ENCODE measurements at regions not wholly inside any gene's neighbourhood (a gene's known extent, or its start where the extent isn't known, plus 50 kb on each side); places are given as distances from the start of the nearest gene placed in this dataset.
"Not testable (repeated sequence)": the region's sequence is repeated elsewhere in the genome, so short reads cannot be mapped to it uniquely, and the experiment has no call there.

GRCh38 chr5:153939101-153939500 lies 99.6 kb downstream of the FAM114A2 start:
- peaks cover 38 to 65% of the 10 kb centered on the region in 2 donors for H3K9me3 ChIP-seq

GRCh38 chr5:153938191-153938842 lies 100.4 kb downstream of the FAM114A2 start:
- Histone ChIP-seq H3K4me1 (no peaks in the 10 kb centered on the region), H3K36me3 (no peaks in the 10 kb centered on the region), H3K9me3 (peaks cover 40 to 67% of the 10 kb centered on the region in 2 donors), H3K4me3 (no peak overlapping the region), H3K27me3 (no peaks in the 10 kb centered on the region), H3K27ac (no peak overlapping the region)
- TF ChIP-seq POLR2A (IDR thresholded peaks at IDR 0.05) (no peak), CTCF (IDR thresholded peaks at IDR 0.05) (no peak), POLR2AphosphoS5 (IDR thresholded peaks at IDR 0.05) (no peak)
- intact Hi-C loops (cut with DNase I; ENCODE audit: low total_unique reads), result no loop called here
- no peak for DNase-seq (ENCODE audit: low spot score in 2 of 2)

More at GRCh38 chr5:153939101-153939500, 99.6 kb downstream of the FAM114A2 start:
- H3K27me3 ChIP-seq, result no peaks in the 10 kb centered on the region
- H3K4me3 ChIP-seq, result no peak overlapping the region
- no peaks in the 10 kb centered on the region for H3K4me1 ChIP-seq
- TF ChIP-seq CTCF (IDR thresholded peaks at IDR 0.05), result no peak
- no peaks in the 10 kb centered on the region for H3K36me3 ChIP-seq
- no peak overlapping the region for H3K27ac ChIP-seq
- no peak for DNase-seq (ENCODE audit: low spot score in 2 of 2)
- intact Hi-C loops (cut with DNase I; ENCODE audit: low total_unique reads), result no loop called here

GRCh38 chr5:153937661-153938060 lies 101.0 kb downstream of the FAM114A2 start:
- Histone ChIP-seq H3K27ac (no peak overlapping the region), H3K9me3 (peaks cover 40 to 67% of the 10 kb centered on the region in 2 donors), H3K4me1 (no peaks in the 10 kb centered on the region), H3K27me3 (no peaks in the 10 kb centered on the region), H3K4me3 (no peak overlapping the region), H3K36me3 (no peaks in the 10 kb centered on the region)
- DNase-seq (ENCODE audit: low spot score in 2 of 2), result no peak
- TF ChIP-seq CTCF (IDR thresholded peaks at IDR 0.05) (no peak), POLR2A (IDR thresholded peaks at IDR 0.05) (no peak), POLR2AphosphoS5 (IDR thresholded peaks at IDR 0.05) (no peak)
- intact Hi-C loops (cut with DNase I; ENCODE audit: low total_unique reads), result no loop called here

- H3K4me3 ChIP-seq; H3K36me3 ChIP-seq; intact Hi-C loops (cut with DNase I; ENCODE audit: low total_unique reads); H3K4me1 ChIP-seq; H3K27ac ChIP-seq; H3K27me3 ChIP-seq; DNase-seq (ENCODE audit: low spot score in 2 of 2): not testable (repeated sequence)
- peaks cover 28 to 46% of the 10 kb centered on the region in 2 donors for H3K9me3 ChIP-seq
These were observed 103.6 kb downstream of the FAM114A2 start for GRCh38 chr5:153935151-153935550.

GRCh38 chr5:153926201-153926600 lies 112.5 kb downstream of the FAM114A2 start:
- no peaks in the 10 kb centered on the region for H3K27me3 ChIP-seq
- no peaks in the 10 kb centered on the region for H3K9me3 ChIP-seq
- H3K36me3 ChIP-seq, result no peaks in the 10 kb centered on the region
- DNase-seq (ENCODE audit: low spot score in 2 of 2), result no peak
- H3K4me1 ChIP-seq, result no peaks in the 10 kb centered on the region
- intact Hi-C loops (cut with DNase I; ENCODE audit: low total_unique reads), result no loop called here
- no peak overlapping the region for H3K4me3 ChIP-seq
- TF ChIP-seq POLR2A (IDR thresholded peaks at IDR 0.05) (no peak), POLR2AphosphoS5 (IDR thresholded peaks at IDR 0.05) (no peak), CTCF (IDR thresholded peaks at IDR 0.05) (no peak)
- H3K27ac ChIP-seq, result no peak overlapping the region

GRCh38 chr5:153919161-153919560 lies 119.5 kb downstream of the FAM114A2 start:
- no peaks in the 10 kb centered on the region for H3K36me3 ChIP-seq
- intact Hi-C loops (cut with DNase I; ENCODE audit: low total_unique reads), result no loop called here

More at GRCh38 chr5:153919161-153919560, 119.5 kb downstream of the FAM114A2 start:
- TF ChIP-seq POLR2A (IDR thresholded peaks at IDR 0.05) (no peak), CTCF (IDR thresholded peaks at IDR 0.05) (no peak), POLR2AphosphoS5 (IDR thresholded peaks at IDR 0.05) (no peak)
- Histone ChIP-seq H3K4me1 (no peaks in the 10 kb centered on the region), H3K9me3 (peaks cover 7 to 11% of the 10 kb centered on the region in 2 donors), H3K4me3 (no peak overlapping the region), H3K27ac (no peak overlapping the region), H3K27me3 (no peaks in the 10 kb centered on the region)
- no peak for DNase-seq (ENCODE audit: low spot score in 2 of 2)

All from breast epithelium (tissue), 4 donors.